ENCODE measurements at regions not wholly inside any gene's neighbourhood (a gene's known extent, or its start where the extent isn't known, plus 50 kb on each side); places are given as distances from the start of the nearest gene placed in this dataset.

- Mint-ChIP-seq H3K27me3 (peaks cover 10% of the 10 kb centered on the region), H3K4me3 (no peak overlapping the region), H3K4me1 (ENCODE audit: low read depth) (no peaks in the 10 kb centered on the region), H3K36me3 (ENCODE audit: low read depth) (no peaks in the 10 kb centered on the region), H3K27ac (no peak overlapping the region), H3K9me3 (no peaks in the 10 kb centered on the region)
Measured at GRCh38 chr17:79201536-79202227, 127.1 kb downstream of the ENGASE start.

- Mint-ChIP-seq H3K4me1 (ENCODE audit: low read depth) (no peaks in the 10 kb centered on the region), H3K27me3 (peaks cover 10% of the 10 kb centered on the region), H3K4me3 (no peak overlapping the region), H3K9me3 (no peaks in the 10 kb centered on the region), H3K27ac (no peak overlapping the region), H3K36me3 (ENCODE audit: low read depth) (no peaks in the 10 kb centered on the region)
Measured at GRCh38 chr17:79201119-79201518, 126.5 kb downstream of the ENGASE start.

DNA sequence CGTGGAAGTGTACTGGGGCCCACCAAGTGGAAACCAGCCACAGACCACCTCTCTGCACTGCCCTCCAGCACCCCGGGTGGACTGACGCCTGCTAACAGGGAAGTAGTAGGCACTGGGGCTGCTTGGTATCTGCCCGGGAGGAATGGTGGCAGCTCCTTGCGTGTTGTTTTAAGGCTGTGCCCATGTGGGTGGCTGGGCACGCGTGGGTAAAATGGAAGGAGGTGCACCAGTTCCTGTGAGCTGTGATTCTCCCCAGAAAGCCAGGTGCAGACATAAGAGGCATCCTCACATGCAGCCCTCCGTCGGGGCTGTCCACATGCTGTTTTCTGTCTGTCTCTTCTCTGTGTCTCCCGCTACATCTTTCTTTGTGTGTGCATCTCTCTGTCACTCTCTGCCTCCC is 122.3 kb downstream of the ENGASE start:
- no peak overlapping the region for H3K4me3 Mint-ChIP-seq
- peaks cover 19% of the 10 kb centered on the region for H3K27me3 Mint-ChIP-seq
- no peak overlapping the region for H3K27ac Mint-ChIP-seq
- no peaks in the 10 kb centered on the region for H3K36me3 Mint-ChIP-seq (ENCODE audit: low read depth)
- no peaks in the 10 kb centered on the region for H3K9me3 Mint-ChIP-seq
- no peaks in the 10 kb centered on the region for H3K4me1 Mint-ChIP-seq (ENCODE audit: low read depth)

DNA sequence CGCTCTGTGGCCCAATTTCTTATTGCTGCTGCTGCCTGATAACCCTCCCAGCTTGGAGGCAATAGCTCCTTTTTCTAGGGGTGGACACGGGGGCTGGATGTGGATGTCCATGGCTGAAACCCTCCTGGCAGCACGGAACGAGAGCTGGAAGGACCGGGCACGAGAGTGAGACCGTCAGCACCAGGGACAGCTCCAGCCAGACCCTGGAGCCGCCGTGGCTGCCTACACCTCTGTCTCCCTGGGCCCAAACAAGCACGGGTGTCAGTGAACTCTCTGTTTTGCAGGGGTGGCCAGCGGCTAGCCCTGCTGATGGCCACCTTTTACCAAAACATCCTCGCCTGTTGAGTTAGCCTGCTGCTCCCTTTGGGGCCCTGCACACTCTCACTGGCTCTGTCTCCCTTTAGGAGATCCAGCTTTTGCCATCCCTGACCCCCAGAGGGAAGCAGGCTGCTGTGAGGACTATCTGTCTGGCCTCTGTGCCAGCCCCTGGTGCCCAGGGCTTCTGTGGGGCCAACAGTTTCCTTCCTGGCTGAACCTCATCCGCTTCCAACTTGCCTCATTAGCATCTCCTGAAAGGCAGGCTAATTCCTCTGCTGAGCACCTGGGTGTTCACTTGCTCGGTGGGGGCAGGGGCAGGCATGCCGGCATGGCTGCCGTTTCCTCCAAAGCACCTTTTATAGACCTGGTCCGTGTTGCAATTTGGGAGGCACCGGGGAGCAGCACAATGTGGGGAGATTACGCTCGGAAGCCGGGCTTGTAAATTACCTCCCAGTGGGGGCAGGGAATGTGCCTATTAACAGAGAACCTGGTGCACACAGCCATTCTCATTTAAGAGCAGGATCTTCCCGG is 118.1 kb downstream of the ENGASE start:
- H3K4me3 Mint-ChIP-seq = no peak overlapping the region
- peaks cover 21% of the 10 kb centered on the region for H3K27me3 Mint-ChIP-seq
- H3K4me1 Mint-ChIP-seq (ENCODE audit: low read depth) = no peaks in the 10 kb centered on the region
- H3K36me3 Mint-ChIP-seq (ENCODE audit: low read depth) = no peaks in the 10 kb centered on the region
- H3K27ac Mint-ChIP-seq = no peak overlapping the region
- H3K9me3 Mint-ChIP-seq = no peaks in the 10 kb centered on the region

- Mint-ChIP-seq H3K4me1 (ENCODE audit: low read depth) (no peaks in the 10 kb centered on the region), H3K27ac (no peak overlapping the region), H3K4me3 (no peak overlapping the region), H3K27me3 (peaks cover 28% of the 10 kb centered on the region), H3K9me3 (no peaks in the 10 kb centered on the region), H3K36me3 (ENCODE audit: low read depth) (no peaks in the 10 kb centered on the region)
Measured at GRCh38 chr17:79191270-79191934, 116.8 kb downstream of the ENGASE start.

GRCh38 chr17:79189305-79189704 is 114.7 kb downstream of the ENGASE start:
- Mint-ChIP-seq H3K36me3 (ENCODE audit: low read depth) (no peaks in the 10 kb centered on the region), H3K27ac (no peak overlapping the region), H3K27me3 (peaks cover 42% of the 10 kb centered on the region), H3K4me1 (ENCODE audit: low read depth) (no peaks in the 10 kb centered on the region), H3K4me3 (no peak overlapping the region), H3K9me3 (no peaks in the 10 kb centered on the region)

DNA sequence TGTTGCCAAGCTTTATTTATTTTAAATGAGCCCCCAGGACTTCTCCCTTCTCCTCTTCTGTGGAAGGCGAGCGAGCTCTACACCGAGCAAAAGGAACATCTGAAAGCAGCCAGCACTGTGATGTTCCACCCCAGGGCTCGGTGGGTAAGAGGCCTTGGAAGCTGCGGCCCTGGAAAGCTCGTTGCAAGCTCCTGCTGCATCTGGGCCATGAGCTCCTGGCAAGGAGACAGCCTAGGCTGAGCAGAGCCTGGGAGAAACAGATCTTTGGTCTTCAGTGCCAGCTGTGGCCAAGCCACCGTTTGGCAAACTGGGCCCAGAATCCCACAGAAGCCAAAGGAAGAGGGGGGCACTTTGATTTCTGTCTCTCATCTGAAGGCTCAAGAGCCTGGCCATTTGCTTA is 114.1 kb downstream of the ENGASE start:
- Mint-ChIP-seq H3K4me1 (ENCODE audit: low read depth) (no peaks in the 10 kb centered on the region), H3K27me3 (peaks cover 45% of the 10 kb centered on the region), H3K9me3 (no peaks in the 10 kb centered on the region), H3K4me3 (no peak overlapping the region), H3K27ac (no peak overlapping the region), H3K36me3 (ENCODE audit: low read depth) (no peaks in the 10 kb centered on the region)

DNA sequence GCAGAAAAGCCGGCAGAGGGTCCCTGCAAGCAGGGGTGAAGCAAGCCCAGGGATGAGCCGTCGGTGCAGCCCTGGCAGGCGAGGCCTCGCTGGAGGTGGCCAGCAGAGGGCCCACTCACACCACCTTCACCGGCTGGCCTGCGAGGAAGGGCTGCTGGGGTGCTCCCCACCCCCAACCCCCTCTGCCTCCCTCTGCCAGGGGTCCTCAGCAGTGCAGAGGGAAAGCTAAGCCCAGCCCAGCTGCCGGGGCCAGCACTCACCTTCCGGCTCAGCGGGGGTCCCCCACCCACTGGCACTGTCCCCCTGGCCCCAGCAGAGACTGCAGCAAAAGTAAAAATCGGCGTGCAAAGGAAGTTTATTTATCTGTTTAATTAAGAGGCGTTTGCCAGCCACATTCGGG is 113.4 kb downstream of the ENGASE start:
- Mint-ChIP-seq H3K36me3 (ENCODE audit: low read depth) (no peaks in the 10 kb centered on the region), H3K27me3 (peaks cover 48% of the 10 kb centered on the region), H3K9me3 (no peaks in the 10 kb centered on the region), H3K27ac (no peak overlapping the region), H3K4me1 (ENCODE audit: low read depth) (no peaks in the 10 kb centered on the region), H3K4me3 (no peak overlapping the region)

GRCh38 chr17:79187186-79187585 is 112.6 kb downstream of the ENGASE start:
- Mint-ChIP-seq H3K4me1 (ENCODE audit: low read depth) (no peaks in the 10 kb centered on the region), H3K9me3 (no peaks in the 10 kb centered on the region), H3K36me3 (ENCODE audit: low read depth) (no peaks in the 10 kb centered on the region), H3K4me3 (no peak overlapping the region), H3K27ac (no peak overlapping the region), H3K27me3 (peaks cover 43% of the 10 kb centered on the region)

DNA sequence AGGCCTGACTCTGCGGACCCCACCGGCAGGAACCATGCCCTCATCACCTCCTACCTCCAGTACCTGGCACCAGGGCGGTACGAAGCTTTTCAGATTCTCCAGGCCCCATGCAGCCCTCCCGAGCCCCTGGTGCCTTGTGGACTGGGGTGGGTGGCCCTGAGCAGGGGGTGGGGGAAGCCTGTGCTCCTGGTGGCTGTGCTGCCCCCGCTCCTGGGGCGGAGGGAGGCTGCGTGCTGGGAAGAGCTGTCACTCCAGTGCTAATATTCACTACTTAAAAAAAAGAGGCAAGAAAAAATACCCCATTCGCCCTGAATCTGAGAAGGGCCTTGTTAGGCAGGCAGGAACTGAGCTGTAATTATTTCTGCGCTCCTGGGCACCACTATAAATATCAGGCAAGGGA is 111.8 kb downstream of the ENGASE start:
- Mint-ChIP-seq H3K27me3 (peaks cover 43% of the 10 kb centered on the region), H3K27ac (no peak overlapping the region), H3K4me1 (ENCODE audit: low read depth) (no peaks in the 10 kb centered on the region), H3K4me3 (no peak overlapping the region), H3K9me3 (no peaks in the 10 kb centered on the region), H3K36me3 (ENCODE audit: low read depth) (no peaks in the 10 kb centered on the region)

GRCh38 chr17:79185671-79186070 is 111.0 kb downstream of the ENGASE start:
- H3K36me3 Mint-ChIP-seq (ENCODE audit: low read depth) = no peaks in the 10 kb centered on the region
- no peaks in the 10 kb centered on the region for H3K9me3 Mint-ChIP-seq
- H3K27me3 Mint-ChIP-seq = peaks cover 40% of the 10 kb centered on the region
- no peak overlapping the region for H3K4me3 Mint-ChIP-seq
- H3K27ac Mint-ChIP-seq = no peak overlapping the region
- H3K4me1 Mint-ChIP-seq (ENCODE audit: low read depth) = no peaks in the 10 kb centered on the region

DNA sequence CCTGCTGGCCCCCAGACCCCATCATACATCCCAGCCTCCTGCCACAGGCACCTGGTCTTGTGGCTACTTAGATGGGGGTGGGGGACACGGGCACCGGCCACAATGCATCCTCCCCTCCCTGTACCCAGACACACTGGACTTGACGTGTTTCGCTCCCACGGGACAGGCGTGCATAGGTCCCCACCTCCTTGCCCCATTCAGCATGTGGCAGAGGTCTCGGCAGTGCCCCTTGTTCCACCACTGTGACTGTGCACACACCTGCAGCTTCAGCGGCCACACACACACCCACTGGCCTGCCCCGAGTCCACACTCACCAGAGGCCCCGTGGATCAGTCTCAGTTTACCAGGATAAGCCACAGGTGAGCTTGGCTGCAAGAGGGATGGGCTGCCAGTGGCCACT is 109.6 kb downstream of the ENGASE start:
- H3K36me3 Mint-ChIP-seq (ENCODE audit: low read depth) = no peaks in the 10 kb centered on the region

GRCh38 chr17:79183293-79184158 is 108.9 kb downstream of the ENGASE start:
- Mint-ChIP-seq H3K27me3 (peaks cover 38% of the 10 kb centered on the region), H3K4me3 (peak overlapping the region; percentile 35), H3K36me3 (ENCODE audit: low read depth) (no peaks in the 10 kb centered on the region), H3K9me3 (no peaks in the 10 kb centered on the region), H3K4me1 (ENCODE audit: low read depth) (no peaks in the 10 kb centered on the region), H3K27ac (no peak overlapping the region)

More for the DNA sequence above, 109.6 kb downstream of the ENGASE start:
- H3K4me3 Mint-ChIP-seq = no peak overlapping the region
- H3K27me3 Mint-ChIP-seq = peaks cover 38% of the 10 kb centered on the region
- H3K4me1 Mint-ChIP-seq (ENCODE audit: low read depth) = no peaks in the 10 kb centered on the region
- no peak overlapping the region for H3K27ac Mint-ChIP-seq
- no peaks in the 10 kb centered on the region for H3K9me3 Mint-ChIP-seq

GRCh38 chr17:79183043-79183292 is 108.3 kb downstream of the ENGASE start:
- H3K27ac Mint-ChIP-seq = no peak overlapping the region
- peaks cover 38% of the 10 kb centered on the region for H3K27me3 Mint-ChIP-seq
- H3K4me1 Mint-ChIP-seq (ENCODE audit: low read depth) = no peaks in the 10 kb centered on the region
- no peaks in the 10 kb centered on the region for H3K9me3 Mint-ChIP-seq
- H3K4me3 Mint-ChIP-seq = no peak overlapping the region
- no peaks in the 10 kb centered on the region for H3K36me3 Mint-ChIP-seq (ENCODE audit: low read depth)
